ENCODE measurements at regions not wholly inside any gene's neighbourhood (a gene's known extent, or its start where the extent isn't known, plus 50 kb on each side); places are given as distances from the start of the nearest gene placed in this dataset.
A peak's percentile ranks its signal among the peaks of the same experiment; 100 is the strongest.
"Not testable (repeated sequence)": the region's sequence is repeated elsewhere in the genome, so short reads cannot be mapped to it uniquely, and the experiment has no call there.

DNA sequence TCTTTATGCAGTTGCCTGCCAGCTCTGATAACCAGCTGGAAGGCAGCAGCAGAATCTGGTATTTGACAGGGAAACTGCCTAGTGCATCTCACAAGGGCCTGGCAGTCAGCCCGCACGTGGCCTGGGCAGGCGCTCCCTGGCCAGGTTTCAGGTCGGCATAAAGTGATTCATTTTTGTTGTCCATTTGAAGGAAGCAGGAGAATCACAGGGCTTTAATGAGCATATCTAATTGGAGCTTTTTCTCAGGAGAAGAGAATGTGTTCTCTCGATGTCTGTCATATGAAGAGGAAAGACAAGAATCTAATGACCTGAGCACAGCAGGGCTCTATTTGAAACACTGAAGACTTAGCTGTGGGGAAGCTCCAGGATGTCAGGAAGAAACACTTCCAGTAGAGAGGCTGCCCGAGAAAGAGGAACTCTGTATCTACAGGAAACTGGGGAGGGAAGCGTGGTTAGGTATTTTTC is 98.8 kb upstream of the MB21D2 start:
- Histone ChIP-seq H3K9ac (ENCODE audit: low read depth, low read length) (no peak overlapping the region), H3K36me3 (ENCODE audit: insufficient read depth, low read length) (no peaks in the 10 kb centered on the region), H3K27me3 (ENCODE audit: insufficient read depth, low read length) (no peaks in the 10 kb centered on the region; the same call in 1 of the 2 replicates), H3K27ac (ENCODE audit: low read depth, low read length) (peak overlapping the region; percentile 7; the same call in 1 of the 2 replicates), H3K4me3 (ENCODE audit: low read length) (no peak overlapping the region), H3K4me1 (ENCODE audit: insufficient read depth, low read length) (peaks cover 18% of the 10 kb centered on the region), H3K9me3 (ENCODE audit: insufficient read depth, low read depth, low read length) (peaks cover 14% of the 10 kb centered on the region)
- WGBS = 12% methylated on average over 7 of the region's 7 CpGs

GRCh38 chr3:193021506-193022010 is 103.9 kb upstream of the MB21D2 start:
- H3K9me3 ChIP-seq (ENCODE audit: insufficient read depth, low read depth, low read length) = no peaks in the 10 kb centered on the region
- peaks cover 11% of the 10 kb centered on the region for H3K4me1 ChIP-seq (ENCODE audit: insufficient read depth, low read length)
- no peaks in the 10 kb centered on the region for H3K36me3 ChIP-seq (ENCODE audit: insufficient read depth, low read length)
- H3K4me3 ChIP-seq (ENCODE audit: low read length) = no peak overlapping the region
- no peak overlapping the region for H3K9ac ChIP-seq (ENCODE audit: low read depth, low read length)
- H3K27me3 ChIP-seq (ENCODE audit: insufficient read depth, low read length) = no peaks in the 10 kb centered on the region
- 93% methylated on average over 7 of the region's 7 CpGs for WGBS
- H3K27ac ChIP-seq (ENCODE audit: low read depth, low read length) = no peak overlapping the region

DNA sequence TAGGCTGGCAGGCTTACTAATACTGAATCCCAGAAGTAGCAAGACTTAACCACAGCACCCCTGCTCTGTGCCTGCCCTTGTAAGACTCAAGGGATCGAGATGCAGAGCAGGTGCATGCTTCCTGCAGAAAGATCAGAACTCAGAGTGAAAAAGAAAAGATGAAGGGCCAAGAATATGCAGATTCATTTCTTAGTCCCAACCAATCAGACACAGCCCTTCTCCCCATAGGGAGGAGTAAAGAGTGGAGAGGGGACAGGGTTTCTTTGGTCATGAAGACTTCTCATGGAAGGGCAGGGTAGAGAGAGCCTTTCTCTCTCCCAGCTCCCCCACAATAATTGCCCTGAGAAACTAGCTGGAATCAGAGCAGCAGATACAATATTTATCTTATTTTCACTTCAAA is 105.6 kb upstream of the MB21D2 start:
- 100% methylated on average over 1 of the region's 1 CpG for WGBS
- no peak overlapping the region for H3K9ac ChIP-seq (ENCODE audit: low read depth, low read length)

GRCh38 chr3:193028258-193028657 is 110.6 kb upstream of the MB21D2 start:
- Histone ChIP-seq H3K27me3 (ENCODE audit: insufficient read depth, low read length) (no peaks in the 10 kb centered on the region), H3K4me1 (ENCODE audit: insufficient read depth, low read length) (peaks cover 10% of the 10 kb centered on the region), H3K9ac (ENCODE audit: low read depth, low read length) (no peak overlapping the region), H3K27ac (ENCODE audit: low read depth, low read length) (no peak overlapping the region), H3K9me3 (ENCODE audit: insufficient read depth, low read depth, low read length) (no peaks in the 10 kb centered on the region), H3K4me3 (ENCODE audit: low read length) (no peak overlapping the region), H3K36me3 (ENCODE audit: insufficient read depth, low read length) (no peaks in the 10 kb centered on the region)
- WGBS = 77% methylated on average over 4 of the region's 4 CpGs

More for the DNA sequence above, 105.6 kb upstream of the MB21D2 start:
- no peaks in the 10 kb centered on the region for H3K27me3 ChIP-seq (ENCODE audit: insufficient read depth, low read length)
- no peak overlapping the region for H3K27ac ChIP-seq (ENCODE audit: low read depth, low read length)
- H3K4me1 ChIP-seq (ENCODE audit: insufficient read depth, low read length) = peaks cover 4% of the 10 kb centered on the region
- no peak overlapping the region for H3K4me3 ChIP-seq (ENCODE audit: low read length)
- no peaks in the 10 kb centered on the region for H3K36me3 ChIP-seq (ENCODE audit: insufficient read depth, low read length)
- no peaks in the 10 kb centered on the region for H3K9me3 ChIP-seq (ENCODE audit: insufficient read depth, low read depth, low read length)

- Histone ChIP-seq H3K9ac (ENCODE audit: low read depth, low read length) (no peak overlapping the region), H3K9me3 (ENCODE audit: insufficient read depth, low read depth, low read length) (no peaks in the 10 kb centered on the region), H3K27ac (ENCODE audit: low read depth, low read length) (no peak overlapping the region), H3K4me3 (ENCODE audit: low read length) (no peak overlapping the region), H3K27me3 (ENCODE audit: insufficient read depth, low read length) (no peaks in the 10 kb centered on the region), H3K4me1 (ENCODE audit: insufficient read depth, low read length) (peaks cover 10% of the 10 kb centered on the region), H3K36me3 (ENCODE audit: insufficient read depth, low read length) (no peaks in the 10 kb centered on the region)
- 80% methylated on average over 2 of the region's 2 CpGs for WGBS
Measured at GRCh38 chr3:193029800-193030199, 112.1 kb upstream of the MB21D2 start.

DNA sequence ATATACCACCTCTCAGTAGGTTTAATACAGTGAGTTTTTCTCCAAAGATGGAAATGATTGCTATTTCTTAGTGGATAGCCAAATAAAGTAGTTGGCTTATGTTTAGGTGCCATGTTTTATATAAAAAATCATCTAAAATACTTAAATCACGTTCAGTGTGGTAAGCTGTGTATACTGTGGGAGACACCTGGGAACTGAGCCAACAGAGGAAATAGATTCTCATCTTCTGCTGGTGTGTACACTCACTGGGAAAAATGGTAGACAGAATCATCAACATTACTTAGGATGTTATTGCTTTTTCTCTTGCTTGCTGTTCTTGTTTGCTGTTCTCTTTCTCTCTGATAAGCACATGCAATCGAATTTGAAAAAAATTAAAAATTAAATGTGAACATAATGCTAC is 112.6 kb upstream of the MB21D2 start:
- peaks cover 10% of the 10 kb centered on the region for H3K4me1 ChIP-seq (ENCODE audit: insufficient read depth, low read length)
- no peak overlapping the region for H3K27ac ChIP-seq (ENCODE audit: low read depth, low read length)
- no peak overlapping the region for H3K9ac ChIP-seq (ENCODE audit: low read depth, low read length)
- H3K9me3 ChIP-seq (ENCODE audit: insufficient read depth, low read depth, low read length) = no peaks in the 10 kb centered on the region
- no peaks in the 10 kb centered on the region for H3K36me3 ChIP-seq (ENCODE audit: insufficient read depth, low read length)
- 100% methylated on average over 1 of the region's 2 CpGs for WGBS
- H3K4me3 ChIP-seq (ENCODE audit: low read length) = no peak overlapping the region
- no peaks in the 10 kb centered on the region for H3K27me3 ChIP-seq (ENCODE audit: insufficient read depth, low read length)

GRCh38 chr3:193031911-193032310 is 114.3 kb upstream of the MB21D2 start:
- Histone ChIP-seq H3K36me3 (ENCODE audit: insufficient read depth, low read length) (no peaks in the 10 kb centered on the region), H3K4me1 (ENCODE audit: insufficient read depth, low read length) (peaks cover 10% of the 10 kb centered on the region), H3K9me3 (ENCODE audit: insufficient read depth, low read depth, low read length) (no peaks in the 10 kb centered on the region), H3K4me3 (ENCODE audit: low read length) (no peak overlapping the region), H3K9ac (ENCODE audit: low read depth, low read length) (no peak overlapping the region), H3K27ac (ENCODE audit: low read depth, low read length) (no peak overlapping the region), H3K27me3 (ENCODE audit: insufficient read depth, low read length) (no peaks in the 10 kb centered on the region)
- 86% methylated on average over 2 of the region's 2 CpGs for WGBS

GRCh38 chr3:193033226-193033780 is 115.6 kb upstream of the MB21D2 start:
- peaks cover 5% of the 10 kb centered on the region for H3K4me1 ChIP-seq (ENCODE audit: insufficient read depth, low read length)
- H3K4me3 ChIP-seq (ENCODE audit: low read length) = no peak overlapping the region
- H3K27me3 ChIP-seq (ENCODE audit: insufficient read depth, low read length) = no peaks in the 10 kb centered on the region
- H3K9me3 ChIP-seq (ENCODE audit: insufficient read depth, low read depth, low read length) = no peaks in the 10 kb centered on the region
- no peaks in the 10 kb centered on the region for H3K36me3 ChIP-seq (ENCODE audit: insufficient read depth, low read length)
- 95% methylated on average over 7 of the region's 7 CpGs for WGBS
- no peak overlapping the region for H3K9ac ChIP-seq (ENCODE audit: low read depth, low read length)
- no peak overlapping the region for H3K27ac ChIP-seq (ENCODE audit: low read depth, low read length)

DNA sequence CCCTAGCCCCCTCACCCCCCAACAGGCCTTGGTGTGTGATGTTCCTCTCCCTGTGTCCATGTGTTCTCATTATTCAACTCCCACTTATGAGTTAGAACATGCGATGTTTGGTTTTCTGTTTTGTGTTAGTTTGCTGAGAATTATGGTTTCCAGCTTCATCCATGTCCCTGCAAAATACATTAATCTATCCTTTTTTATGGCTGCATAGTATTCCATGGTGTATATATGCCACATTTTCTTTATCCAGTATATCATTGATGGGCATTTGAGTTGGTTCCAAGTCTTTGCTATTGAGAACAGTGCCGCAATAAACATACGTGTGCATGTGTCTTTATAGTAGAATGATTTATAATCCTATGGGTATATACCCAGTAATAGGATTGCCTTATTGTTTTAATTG is 120.2 kb upstream of the MB21D2 start:
- H3K27me3 ChIP-seq (ENCODE audit: insufficient read depth, low read length); H3K9ac ChIP-seq (ENCODE audit: low read depth, low read length); H3K36me3 ChIP-seq (ENCODE audit: insufficient read depth, low read length); H3K9me3 ChIP-seq (ENCODE audit: insufficient read depth, low read depth, low read length); H3K4me1 ChIP-seq (ENCODE audit: insufficient read depth, low read length); H3K4me3 ChIP-seq (ENCODE audit: low read length); H3K27ac ChIP-seq (ENCODE audit: low read depth, low read length): not testable (repeated sequence)
- 100% methylated on average over 2 of the region's 3 CpGs for WGBS

GRCh38 chr3:193039058-193039457 is 121.4 kb upstream of the MB21D2 start:
- Histone ChIP-seq H3K27me3 (ENCODE audit: insufficient read depth, low read length) (no peaks in the 10 kb centered on the region), H3K4me3 (ENCODE audit: low read length) (no peak overlapping the region), H3K9me3 (ENCODE audit: insufficient read depth, low read depth, low read length) (no peaks in the 10 kb centered on the region), H3K4me1 (ENCODE audit: insufficient read depth, low read length) (peaks cover 4% of the 10 kb centered on the region; the same call in 1 of the 2 replicates), H3K36me3 (ENCODE audit: insufficient read depth, low read length) (no peaks in the 10 kb centered on the region), H3K9ac (ENCODE audit: low read depth, low read length) (no peak overlapping the region), H3K27ac (ENCODE audit: low read depth, low read length) (no peak overlapping the region)
- 92% methylated on average over 3 of the region's 3 CpGs for WGBS

DNA sequence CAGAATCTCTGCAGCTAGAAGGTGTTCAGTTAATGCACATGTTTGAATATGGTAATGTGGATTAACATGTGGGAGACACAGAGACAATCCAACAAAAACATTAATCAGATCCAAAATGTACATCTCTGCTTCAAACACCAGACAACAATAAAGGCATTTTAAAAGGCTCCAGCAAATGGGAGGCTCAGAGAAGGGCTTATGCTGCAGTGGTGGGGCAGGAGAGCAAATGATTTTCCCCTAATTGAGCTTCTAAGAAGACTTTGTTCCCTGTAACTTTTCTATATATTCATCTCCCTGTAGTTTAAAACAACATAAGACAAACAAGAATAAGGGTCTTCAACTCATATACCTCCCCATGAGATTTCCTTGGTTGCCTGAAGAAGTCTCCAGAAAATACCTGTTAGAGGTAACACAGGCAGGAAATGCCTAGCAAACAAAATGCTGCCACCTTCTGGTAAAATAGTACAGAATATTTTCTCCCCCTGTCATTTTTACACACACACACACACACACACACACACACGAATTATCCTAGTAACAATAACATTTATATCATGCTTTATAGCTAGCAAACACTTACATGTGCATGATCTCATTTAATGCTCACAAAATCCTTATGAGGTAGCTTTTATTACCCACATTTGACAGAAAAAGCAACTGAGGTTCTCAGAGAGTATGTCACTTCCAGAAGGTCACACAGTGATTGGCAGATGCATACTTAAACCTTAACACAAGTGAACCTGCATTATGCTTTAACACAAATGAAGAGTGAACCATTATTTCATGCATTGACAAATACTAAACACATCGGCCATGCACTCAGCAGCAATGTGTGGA is 123.4 kb upstream of the MB21D2 start:
- Histone ChIP-seq H3K36me3 (ENCODE audit: insufficient read depth, low read length) (no peaks in the 10 kb centered on the region), H3K4me1 (ENCODE audit: insufficient read depth, low read length) (peaks cover 4% of the 10 kb centered on the region; the same call in 1 of the 2 replicates), H3K9ac (ENCODE audit: low read depth, low read length) (no peak overlapping the region), H3K27me3 (ENCODE audit: insufficient read depth, low read length) (no peaks in the 10 kb centered on the region), H3K4me3 (ENCODE audit: low read length) (no peak overlapping the region), H3K9me3 (ENCODE audit: insufficient read depth, low read depth, low read length) (no peaks in the 10 kb centered on the region), H3K27ac (ENCODE audit: low read depth, low read length) (no peak overlapping the region; the same call in 1 of the 2 replicates)
- 53% methylated on average over 2 of the region's 2 CpGs for WGBS

All from HUES64 (cell line).